ENCODE measurements at regions not wholly inside any gene's neighbourhood (a gene's known extent, or its start where the extent isn't known, plus 50 kb on each side); places are given as distances from the start of the nearest gene placed in this dataset.

GRCh38 chr10:111973826-111974225, 209.7 kb downstream of the GPAM start:
- no peak for TF ChIP-seq EZH2 (IDR thresholded peaks at IDR 0.05; ENCODE audit: borderline replicate concordance, insufficient read depth, low read depth, low read length, poor library complexity, severe bottlenecking)
- no peak for TF ChIP-seq CTCF (IDR thresholded peaks at IDR 0.05)
